Activated naive CD4-positive, alpha-beta T cell treated with anti-CD3 and anti-CD28 coated beads for 36 hours (primary cell): ENCODE measurements at regions not wholly inside any gene's neighbourhood (a gene's known extent, or its start where the extent isn't known, plus 50 kb on each side); places are given as distances from the start of the nearest gene placed in this dataset.

Experiments
- CTCF ChIA-PET: fragments of 350-600 bp; sonication (Branson Sonifier 250); formaldehyde crosslinking; loops from one replicate; lab custom pipeline; 2021; ENCODE audit warnings: antibody characterized with exemption; lab: Charles Lee
- DNase-seq: peaks from one replicate; pipeline ENCODE4 v3.0.0-alpha.2; 2020
- H3K27ac Mint-ChIP-seq: one replicate; pipeline ENCODE4 v1.8.0; 2021; ENCODE audit warnings: mild to moderate bottlenecking, mixed read lengths
- H3K27me3 Mint-ChIP-seq: one replicate; pipeline ENCODE4 v1.8.0; 2021; ENCODE audit warnings: low read depth, mixed read lengths
- H3K36me3 Mint-ChIP-seq: one replicate; pipeline ENCODE4 v1.8.0; 2021; ENCODE audit warnings: low read depth, mixed read lengths
- H3K4me1 Mint-ChIP-seq: one replicate; pipeline ENCODE4 v1.8.0; 2021; ENCODE audit warnings: low read depth, mixed read lengths
- H3K4me3 Mint-ChIP-seq: one replicate; pipeline ENCODE4 v1.8.0; 2021; ENCODE audit warnings: mild to moderate bottlenecking, moderate library complexity, mixed read lengths
- H3K9me3 Mint-ChIP-seq: one replicate; pipeline ENCODE4 v1.8.0; 2021; ENCODE audit warnings: mixed read lengths
- intact Hi-C: fragments of 100-400 bp; cut with micrococcal nuclease; formaldehyde crosslinking; loops from one replicate; pipeline ENCODE4 v1.15.1; 2023

- Mint-ChIP-seq H3K36me3 (no peaks in the 10 kb centered on the region), H3K4me1 (peaks cover 3% of the 10 kb centered on the region), H3K27me3 (peaks cover 8% of the 10 kb centered on the region), H3K9me3 (no peaks in the 10 kb centered on the region), H3K27ac (no peak overlapping the region), H3K4me3 (no peak overlapping the region)
- intact Hi-C loops, result no loop called here
- CTCF ChIA-PET, result no interaction called here
- no peak for DNase-seq
Observed at GRCh38 chr17:79280010-79280409, 205.4 kb downstream of the ENGASE start.

GRCh38 chr17:79279320-79279719, 204.7 kb downstream of the ENGASE start:
- Mint-ChIP-seq H3K36me3 (no peaks in the 10 kb centered on the region), H3K27ac (no peak overlapping the region), H3K27me3 (peaks cover 8% of the 10 kb centered on the region), H3K4me1 (peaks cover 3% of the 10 kb centered on the region), H3K9me3 (no peaks in the 10 kb centered on the region), H3K4me3 (no peak overlapping the region)
- no peak for DNase-seq
- CTCF ChIA-PET, result no interaction called here
- intact Hi-C loops, result no loop called here

- no peaks in the 10 kb centered on the region for H3K9me3 Mint-ChIP-seq
- CTCF ChIA-PET, result no interaction called here
- no peak for DNase-seq
- H3K4me1 Mint-ChIP-seq, result peaks cover 3% of the 10 kb centered on the region
- no peak overlapping the region for H3K27ac Mint-ChIP-seq
- no peaks in the 10 kb centered on the region for H3K36me3 Mint-ChIP-seq
- H3K4me3 Mint-ChIP-seq, result no peak overlapping the region
- peaks cover 8% of the 10 kb centered on the region for H3K27me3 Mint-ChIP-seq
- intact Hi-C loops, result no loop called here
Observed at GRCh38 chr17:79276821-79277220, 202.2 kb downstream of the ENGASE start.

GRCh38 chr17:79273660-79274059, 199.0 kb downstream of the ENGASE start:
- Mint-ChIP-seq H3K4me3 (no peak overlapping the region), H3K4me1 (peaks cover 3% of the 10 kb centered on the region), H3K36me3 (no peaks in the 10 kb centered on the region), H3K27me3 (peaks cover 18% of the 10 kb centered on the region), H3K9me3 (no peaks in the 10 kb centered on the region), H3K27ac (no peak overlapping the region)
- CTCF ChIA-PET, result no interaction called here
- intact Hi-C loops, result no loop called here
- DNase-seq, result no peak

- CTCF ChIA-PET, result no interaction called here
- Mint-ChIP-seq H3K9me3 (no peaks in the 10 kb centered on the region), H3K4me1 (peaks cover 3% of the 10 kb centered on the region), H3K27ac (no peak overlapping the region), H3K36me3 (no peaks in the 10 kb centered on the region), H3K4me3 (no peak overlapping the region), H3K27me3 (peaks cover 19% of the 10 kb centered on the region)
- no peak for DNase-seq
- intact Hi-C loops, result no loop called here
Observed at GRCh38 chr17:79272666-79273219, 198.1 kb downstream of the ENGASE start.

GRCh38 chr17:79272220-79272619, 197.6 kb downstream of the ENGASE start:
- Mint-ChIP-seq H3K9me3 (no peaks in the 10 kb centered on the region), H3K27me3 (peaks cover 19% of the 10 kb centered on the region), H3K27ac (no peak overlapping the region), H3K4me1 (peaks cover 3% of the 10 kb centered on the region), H3K4me3 (no peak overlapping the region), H3K36me3 (no peaks in the 10 kb centered on the region)
- DNase-seq, result no peak
- CTCF ChIA-PET, result no interaction called here
- intact Hi-C loops, result no loop called here

GRCh38 chr17:79269620-79270019, 195.0 kb downstream of the ENGASE start:
- CTCF ChIA-PET, result no interaction called here
- intact Hi-C loops, result no loop called here
- H3K4me1 Mint-ChIP-seq, result no peaks in the 10 kb centered on the region
- H3K27me3 Mint-ChIP-seq, result peaks cover 16% of the 10 kb centered on the region
- H3K4me3 Mint-ChIP-seq, result no peak overlapping the region
- H3K27ac Mint-ChIP-seq, result no peak overlapping the region
- no peak for DNase-seq
- no peaks in the 10 kb centered on the region for H3K36me3 Mint-ChIP-seq
- no peaks in the 10 kb centered on the region for H3K9me3 Mint-ChIP-seq

GRCh38 chr17:79263191-79263590, 188.6 kb downstream of the ENGASE start:
- no peak for DNase-seq
- CTCF ChIA-PET, result no interaction called here
- Mint-ChIP-seq H3K27ac (no peak overlapping the region), H3K9me3 (no peaks in the 10 kb centered on the region), H3K4me3 (no peak overlapping the region), H3K36me3 (no peaks in the 10 kb centered on the region), H3K27me3 (no peaks in the 10 kb centered on the region), H3K4me1 (no peaks in the 10 kb centered on the region)
- intact Hi-C loops, result no loop called here

GRCh38 chr17:79262624-79263023, 188.0 kb downstream of the ENGASE start:
- H3K36me3 Mint-ChIP-seq, result no peaks in the 10 kb centered on the region
- H3K27ac Mint-ChIP-seq, result no peak overlapping the region
- H3K4me1 Mint-ChIP-seq, result no peaks in the 10 kb centered on the region
- H3K4me3 Mint-ChIP-seq, result no peak overlapping the region
- no peak for DNase-seq
- intact Hi-C loops, result no loop called here
- no peaks in the 10 kb centered on the region for H3K9me3 Mint-ChIP-seq
- CTCF ChIA-PET, result no interaction called here
- H3K27me3 Mint-ChIP-seq, result no peaks in the 10 kb centered on the region

GRCh38 chr17:79261355-79262072, 186.9 kb downstream of the ENGASE start:
- H3K4me1 Mint-ChIP-seq, result no peaks in the 10 kb centered on the region
- H3K27me3 Mint-ChIP-seq, result no peaks in the 10 kb centered on the region
- intact Hi-C loops, result no loop called here
- DNase-seq, result no peak
- no peaks in the 10 kb centered on the region for H3K36me3 Mint-ChIP-seq
- H3K4me3 Mint-ChIP-seq, result no peak overlapping the region
- H3K27ac Mint-ChIP-seq, result no peak overlapping the region
- H3K9me3 Mint-ChIP-seq, result no peaks in the 10 kb centered on the region
- CTCF ChIA-PET, result no interaction called here

GRCh38 chr17:79258843-79259242, 184.2 kb downstream of the ENGASE start:
- Mint-ChIP-seq H3K36me3 (no peaks in the 10 kb centered on the region), H3K27ac (no peak overlapping the region), H3K4me3 (no peak overlapping the region), H3K9me3 (no peaks in the 10 kb centered on the region), H3K27me3 (no peaks in the 10 kb centered on the region), H3K4me1 (no peaks in the 10 kb centered on the region)
- CTCF ChIA-PET, result no interaction called here
- intact Hi-C loops, result no loop called here
- no peak for DNase-seq

GRCh38 chr17:79258041-79258440, 183.4 kb downstream of the ENGASE start:
- no peak for DNase-seq
- CTCF ChIA-PET, result interaction anchor here (0.6 kb wide), 1 partner anchor 486 kb away, joined by 3 read pairs; no protein-coding TSS in a partner anchor
- peaks cover 1% of the 10 kb centered on the region for H3K27me3 Mint-ChIP-seq
- no peak overlapping the region for H3K27ac Mint-ChIP-seq
- H3K36me3 Mint-ChIP-seq, result no peaks in the 10 kb centered on the region
- no peak overlapping the region for H3K4me3 Mint-ChIP-seq
- H3K9me3 Mint-ChIP-seq, result no peaks in the 10 kb centered on the region
- no peaks in the 10 kb centered on the region for H3K4me1 Mint-ChIP-seq
- intact Hi-C loops, result no loop called here

- no peaks in the 10 kb centered on the region for H3K4me1 Mint-ChIP-seq
- DNase-seq, result no peak
- intact Hi-C loops, result no loop called here
- CTCF ChIA-PET, result no interaction called here
- no peaks in the 10 kb centered on the region for H3K9me3 Mint-ChIP-seq
- H3K27me3 Mint-ChIP-seq, result peaks cover 16% of the 10 kb centered on the region
- H3K4me3 Mint-ChIP-seq, result no peak overlapping the region
- H3K27ac Mint-ChIP-seq, result no peak overlapping the region
- no peaks in the 10 kb centered on the region for H3K36me3 Mint-ChIP-seq
Observed at GRCh38 chr17:79255926-79256585, 181.4 kb downstream of the ENGASE start.
